HEK293 (cell line): ENCODE measurements at regions not wholly inside any gene's neighbourhood (a gene's known extent, or its start where the extent isn't known, plus 50 kb on each side); places are given as distances from the start of the nearest gene placed in this dataset.

Source experiments
- HOXC10 ChIP-seq: sonication (generic); formaldehyde crosslinking; IDR thresholded peaks from 2 replicates; pipeline ENCODE4 v1.8.1; 2023; ENCODE audit warnings: mild to moderate bottlenecking, missing genetic modification reagents
- OVOL3 ChIP-seq: fragments of 450-650 bp; formaldehyde crosslinking; IDR thresholded peaks from 2 replicates; pipeline ENCODE4 v1.5.1; 2016; ENCODE audit warnings: missing biosample characterization, missing genetic modification characterization
- PRDM1 ChIP-seq: fragments of 450-650 bp; formaldehyde crosslinking; IDR thresholded peaks from 2 replicates; pipeline ENCODE4; 2016; ENCODE audit warnings: missing biosample characterization, missing genetic modification characterization
- TCF7L2 ChIP-seq: IDR thresholded peaks from 2 replicates; pipeline ENCODE4 v1.6.1; 2011; ENCODE audit warnings: low read depth, mild to moderate bottlenecking, inconsistent platforms, low read length, moderate library complexity, borderline replicate concordance
- ZFHX2 ChIP-seq: fragments of 450-650 bp; formaldehyde crosslinking; conservative IDR thresholded peaks from 2 replicates; pipeline ENCODE4 v1.5.1; 2016; ENCODE audit warnings: missing biosample characterization, missing genetic modification characterization
- ZNF335 ChIP-seq: fragments of 450-650 bp; formaldehyde crosslinking; conservative IDR thresholded peaks from 2 replicates; pipeline ENCODE4 v1.5.1; 2016; ENCODE audit warnings: missing biosample characterization, missing genetic modification characterization
- ZNF558 ChIP-seq: fragments of 450-650 bp; formaldehyde crosslinking; IDR thresholded peaks from 2 replicates; pipeline ENCODE4 v1.5.1; 2016; ENCODE audit warnings: missing biosample characterization, missing genetic modification characterization
- TF ChIP-seq, protein P1 (sequence below): fragments of 450-650 bp; formaldehyde crosslinking; IDR thresholded peaks from 2 replicates; pipeline ENCODE4 v1.5.1; 2016; ENCODE audit warnings: missing biosample characterization, missing genetic modification characterization
- TF ChIP-seq, protein P2 (sequence below): fragments of 450-650 bp; formaldehyde crosslinking; IDR thresholded peaks from 2 replicates; pipeline ENCODE4 v1.5.1; 2016; ENCODE audit warnings: missing biosample characterization, missing genetic modification characterization
- TF ChIP-seq, protein P3 (sequence below): fragments of 450-650 bp; formaldehyde crosslinking; IDR thresholded peaks from 2 replicates; pipeline ENCODE4 v1.5.1; 2016; ENCODE audit warnings: missing biosample characterization, missing genetic modification characterization
- TF ChIP-seq, protein P4 (sequence below): fragments of 450-650 bp; formaldehyde crosslinking; IDR thresholded peaks from 2 replicates; pipeline ENCODE4 v1.5.1; 2016; ENCODE audit warnings: missing biosample characterization, missing genetic modification characterization, low read depth

DNA sequence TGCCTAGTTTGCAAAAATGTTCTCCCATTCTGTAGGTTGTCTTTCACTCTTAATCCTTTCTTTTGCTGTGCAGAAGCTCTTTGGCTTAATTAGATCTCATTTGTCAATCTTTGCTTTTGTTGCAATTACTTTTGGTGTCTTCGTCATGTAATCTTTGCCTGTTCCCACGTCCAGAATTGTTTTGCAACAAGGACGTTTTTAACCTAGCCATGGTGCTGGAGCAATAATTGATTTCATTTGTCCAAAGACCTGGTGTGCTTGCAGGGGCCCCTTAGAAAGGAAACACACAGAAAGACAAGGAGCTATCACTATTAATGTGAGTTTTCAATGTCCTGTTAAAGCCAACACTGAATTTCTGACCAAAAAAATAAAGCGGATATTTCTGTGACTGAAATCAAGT, 89.1 kb upstream of the GALNT15 start:
- TF ChIP-seq, protein P1, sequence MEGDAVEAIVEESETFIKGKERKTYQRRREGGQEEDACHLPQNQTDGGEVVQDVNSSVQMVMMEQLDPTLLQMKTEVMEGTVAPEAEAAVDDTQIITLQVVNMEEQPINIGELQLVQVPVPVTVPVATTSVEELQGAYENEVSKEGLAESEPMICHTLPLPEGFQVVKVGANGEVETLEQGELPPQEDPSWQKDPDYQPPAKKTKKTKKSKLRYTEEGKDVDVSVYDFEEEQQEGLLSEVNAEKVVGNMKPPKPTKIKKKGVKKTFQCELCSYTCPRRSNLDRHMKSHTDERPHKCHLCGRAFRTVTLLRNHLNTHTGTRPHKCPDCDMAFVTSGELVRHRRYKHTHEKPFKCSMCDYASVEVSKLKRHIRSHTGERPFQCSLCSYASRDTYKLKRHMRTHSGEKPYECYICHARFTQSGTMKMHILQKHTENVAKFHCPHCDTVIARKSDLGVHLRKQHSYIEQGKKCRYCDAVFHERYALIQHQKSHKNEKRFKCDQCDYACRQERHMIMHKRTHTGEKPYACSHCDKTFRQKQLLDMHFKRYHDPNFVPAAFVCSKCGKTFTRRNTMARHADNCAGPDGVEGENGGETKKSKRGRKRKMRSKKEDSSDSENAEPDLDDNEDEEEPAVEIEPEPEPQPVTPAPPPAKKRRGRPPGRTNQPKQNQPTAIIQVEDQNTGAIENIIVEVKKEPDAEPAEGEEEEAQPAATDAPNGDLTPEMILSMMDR (tag by site-specific recombination), result no peak
- TF ChIP-seq OVOL3 (tag by site-specific recombination) (no peak), ZNF335 (tag by site-specific recombination) (no peak), ZNF558 (tag by site-specific recombination) (no peak), ZFHX2 (tag by site-specific recombination) (no peak), TCF7L2 (no peak), PRDM1 (tag by site-specific recombination) (no peak), HOXC10 (CRISPR knock-in tag) (no peak)
- TF ChIP-seq, protein P2, sequence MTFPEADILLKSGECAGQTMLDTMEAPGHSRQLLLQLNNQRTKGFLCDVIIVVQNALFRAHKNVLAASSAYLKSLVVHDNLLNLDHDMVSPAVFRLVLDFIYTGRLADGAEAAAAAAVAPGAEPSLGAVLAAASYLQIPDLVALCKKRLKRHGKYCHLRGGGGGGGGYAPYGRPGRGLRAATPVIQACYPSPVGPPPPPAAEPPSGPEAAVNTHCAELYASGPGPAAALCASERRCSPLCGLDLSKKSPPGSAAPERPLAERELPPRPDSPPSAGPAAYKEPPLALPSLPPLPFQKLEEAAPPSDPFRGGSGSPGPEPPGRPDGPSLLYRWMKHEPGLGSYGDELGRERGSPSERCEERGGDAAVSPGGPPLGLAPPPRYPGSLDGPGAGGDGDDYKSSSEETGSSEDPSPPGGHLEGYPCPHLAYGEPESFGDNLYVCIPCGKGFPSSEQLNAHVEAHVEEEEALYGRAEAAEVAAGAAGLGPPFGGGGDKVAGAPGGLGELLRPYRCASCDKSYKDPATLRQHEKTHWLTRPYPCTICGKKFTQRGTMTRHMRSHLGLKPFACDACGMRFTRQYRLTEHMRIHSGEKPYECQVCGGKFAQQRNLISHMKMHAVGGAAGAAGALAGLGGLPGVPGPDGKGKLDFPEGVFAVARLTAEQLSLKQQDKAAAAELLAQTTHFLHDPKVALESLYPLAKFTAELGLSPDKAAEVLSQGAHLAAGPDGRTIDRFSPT, result no peak
- TF ChIP-seq, protein P3, sequence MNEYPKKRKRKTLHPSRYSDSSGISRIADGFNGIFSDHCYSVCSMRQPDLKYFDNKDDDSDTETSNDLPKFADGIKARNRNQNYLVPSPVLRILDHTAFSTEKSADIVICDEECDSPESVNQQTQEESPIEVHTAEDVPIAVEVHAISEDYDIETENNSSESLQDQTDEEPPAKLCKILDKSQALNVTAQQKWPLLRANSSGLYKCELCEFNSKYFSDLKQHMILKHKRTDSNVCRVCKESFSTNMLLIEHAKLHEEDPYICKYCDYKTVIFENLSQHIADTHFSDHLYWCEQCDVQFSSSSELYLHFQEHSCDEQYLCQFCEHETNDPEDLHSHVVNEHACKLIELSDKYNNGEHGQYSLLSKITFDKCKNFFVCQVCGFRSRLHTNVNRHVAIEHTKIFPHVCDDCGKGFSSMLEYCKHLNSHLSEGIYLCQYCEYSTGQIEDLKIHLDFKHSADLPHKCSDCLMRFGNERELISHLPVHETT (tag by site-specific recombination), result no peak
- TF ChIP-seq, protein P4, sequence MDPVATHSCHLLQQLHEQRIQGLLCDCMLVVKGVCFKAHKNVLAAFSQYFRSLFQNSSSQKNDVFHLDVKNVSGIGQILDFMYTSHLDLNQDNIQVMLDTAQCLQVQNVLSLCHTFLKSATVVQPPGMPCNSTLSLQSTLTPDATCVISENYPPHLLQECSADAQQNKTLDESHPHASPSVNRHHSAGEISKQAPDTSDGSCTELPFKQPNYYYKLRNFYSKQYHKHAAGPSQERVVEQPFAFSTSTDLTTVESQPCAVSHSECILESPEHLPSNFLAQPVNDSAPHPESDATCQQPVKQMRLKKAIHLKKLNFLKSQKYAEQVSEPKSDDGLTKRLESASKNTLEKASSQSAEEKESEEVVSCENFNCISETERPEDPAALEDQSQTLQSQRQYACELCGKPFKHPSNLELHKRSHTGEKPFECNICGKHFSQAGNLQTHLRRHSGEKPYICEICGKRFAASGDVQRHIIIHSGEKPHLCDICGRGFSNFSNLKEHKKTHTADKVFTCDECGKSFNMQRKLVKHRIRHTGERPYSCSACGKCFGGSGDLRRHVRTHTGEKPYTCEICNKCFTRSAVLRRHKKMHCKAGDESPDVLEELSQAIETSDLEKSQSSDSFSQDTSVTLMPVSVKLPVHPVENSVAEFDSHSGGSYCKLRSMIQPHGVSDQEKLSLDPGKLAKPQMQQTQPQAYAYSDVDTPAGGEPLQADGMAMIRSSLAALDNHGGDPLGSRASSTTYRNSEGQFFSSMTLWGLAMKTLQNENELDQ (tag by site-specific recombination), result no peak
